T-cell (primary cell): ENCODE measurements at regions not wholly inside any gene's neighbourhood (a gene's known extent, or its start where the extent isn't known, plus 50 kb on each side); places are given as distances from the start of the nearest gene placed in this dataset.

ENCODE experiments used
- ATAC-seq, 4 experiments: fragments of 200-7000 bp in 3 of 4; fragments of 150-1000 bp in 1 of 4; cut with Tn5 transposase; replicated peaks in 1 of 4; 1 replicate in 3 of 4; 2 replicates in 1 of 4; pipeline ENCODE4 v1.10.0; 2021; ENCODE audit warnings: moderate library complexity in 3 of 4, mild to moderate bottlenecking in 2 of 4, moderate number of reproducible peaks in 1 of 4
- CTCF ChIA-PET, 2 donors: fragments of 300-600 bp; sonication (Branson Sonifier 250); formaldehyde crosslinking; loops; one replicate each; lab custom pipeline; 2022; ENCODE audit warnings: antibody characterized with exemption in 2 of 2; lab: Charles Lee
- POLR2A ChIA-PET, 2 donors: fragments of 300-600 bp; sonication (Branson Sonifier 250); formaldehyde crosslinking; loops; one replicate each; lab custom pipeline; 2022; ENCODE audit warnings: antibody characterized with exemption in 2 of 2; lab: Charles Lee
- DNase-seq, 35 experiments: peaks; one replicate each; pipeline versions ENCODE4 v3.0.0 to v3.0.0-alpha.2; 2013 to 2023
- H3K27ac ChIP-seq: one replicate; pipeline ENCODE4 v1.5.1; 2013; ENCODE audit warnings: low read length
- H3K27me3 ChIP-seq, 2 experiments: replicated peaks in 1 of 2; 1 replicate in 1 of 2; 2 replicates in 1 of 2; pipeline versions ENCODE4 v1.6.1 to v1.7.0; 2013; ENCODE audit warnings: low read length in 1 of 2, mixed read lengths in 1 of 2; ENCODE audit not compliant: control insufficient read depth in 2 of 2, insufficient read depth in 2 of 2; ENCODE audit errors: extremely low read depth in 1 of 2
- H3K36me3 ChIP-seq, 2 donors: 1 replicate in 1 of 2; 2 replicates in 1 of 2; pipeline versions ENCODE4 v1.6.1 to v1.7.0; 2013; ENCODE audit warnings: low read length in 1 of 2; ENCODE audit not compliant: control insufficient read depth in 2 of 2, insufficient read depth in 1 of 2; ENCODE audit errors: extremely low read depth in 1 of 2
- H3K4me1 ChIP-seq, 2 experiments: 1 replicate in 1 of 2; 2 replicates in 1 of 2; pipeline versions ENCODE4 v1.6.1 to v1.7.0; 2013; ENCODE audit warnings: low read length in 2 of 2, mixed read lengths in 1 of 2; ENCODE audit not compliant: insufficient read depth in 2 of 2, control insufficient read depth in 1 of 2; ENCODE audit errors: extremely low read depth in 1 of 2
- H3K4me3 ChIP-seq, 2 donors: 1 replicate in 1 of 2; 2 replicates in 1 of 2; pipeline versions ENCODE4 v1.5.1 to v1.7.0; 2013; ENCODE audit warnings: mild to moderate bottlenecking in 2 of 2, low read length in 1 of 2, moderate library complexity in 1 of 2; ENCODE audit not compliant: control insufficient read depth in 1 of 2; ENCODE audit errors: extremely low read depth in 1 of 2
- H3K9me3 ChIP-seq: 2 replicates; pipeline ENCODE4 v1.7.0; 2013
- H3K27ac Mint-ChIP-seq, 2 donors: one replicate each; pipeline ENCODE4 v1.8.0; 2020 to 2021; ENCODE audit warnings: mild to moderate bottlenecking in 2 of 2, mixed read lengths in 2 of 2
- H3K27me3 Mint-ChIP-seq, 2 donors: one replicate each; pipeline ENCODE4 v1.8.0; 2021 to 2022; ENCODE audit warnings: mixed read lengths in 2 of 2
- H3K36me3 Mint-ChIP-seq: one replicate; pipeline ENCODE4 v1.8.0; 2021; ENCODE audit warnings: mixed read lengths
- H3K4me1 Mint-ChIP-seq, 3 donors: one replicate each; pipeline ENCODE4 v1.8.0; 2020 to 2022; ENCODE audit warnings: mixed read lengths in 3 of 3, mild to moderate bottlenecking in 1 of 3
- H3K4me3 Mint-ChIP-seq, 3 donors: one replicate each; pipeline ENCODE4 v1.8.0; 2020 to 2022; ENCODE audit warnings: mild to moderate bottlenecking in 3 of 3, mixed read lengths in 3 of 3, moderate library complexity in 3 of 3
- H3K9me3 Mint-ChIP-seq, 3 donors: one replicate each; pipeline ENCODE4 v1.8.0; 2020 to 2022; ENCODE audit warnings: mixed read lengths in 3 of 3
- WGBS: methylation state at CpG from one replicate; pipeline ENCODE4 v1.1.5; 2013; ENCODE audit warnings: missing lambda C conversion rate; ENCODE audit not compliant: insufficient coverage; 5-methylcytosine and 5-hydroxymethylcytosine counted together

GRCh38 chr6:134707342-134708031, 242.4 kb downstream of the ALDH8A1 start:
- H3K27me3 Mint-ChIP-seq, result peaks cover 18 to 29% of the 10 kb centered on the region in 2 donors
- no peaks in the 10 kb centered on the region for H3K27me3 ChIP-seq
- no CpG with 5 or more reads among the region's 5 CpGs for WGBS
- ATAC-seq (peak in 1 of 4 experiments; percentile 24), DNase-seq (peak in 1 of 35 experiments; percentile 9)
- ChIA-PET POLR2A (no interaction called here), CTCF (interaction anchor here in 1 of 2 donors (1.1 kb wide), 1 partner anchor 66 kb away, joined by 3 read pairs; no protein-coding TSS in a partner anchor)
- H3K9me3 Mint-ChIP-seq, result no peaks in the 10 kb centered on the region
- H3K4me1 Mint-ChIP-seq, result no peaks in the 10 kb centered on the region
- H3K36me3 ChIP-seq, result no peaks in the 10 kb centered on the region
- no peaks in the 10 kb centered on the region for H3K9me3 ChIP-seq
- no peak overlapping the region for H3K4me3 ChIP-seq
- no peak overlapping the region for H3K4me3 Mint-ChIP-seq
- H3K4me1 ChIP-seq, result no peaks in the 10 kb centered on the region
- no peaks in the 10 kb centered on the region for H3K36me3 Mint-ChIP-seq
- H3K27ac ChIP-seq, result no peak overlapping the region
- H3K27ac Mint-ChIP-seq, result no peak overlapping the region

- H3K4me3 Mint-ChIP-seq, result no peak overlapping the region
- H3K4me1 Mint-ChIP-seq, result no peaks in the 10 kb centered on the region
- no CpG with 5 or more reads among the region's 2 CpGs for WGBS
- Histone ChIP-seq H3K4me1 (no peaks in the 10 kb centered on the region), H3K36me3 (no peaks in the 10 kb centered on the region), H3K27me3 (peaks cover 0 to 6% of the 10 kb centered on the region in 2 experiments), H3K9me3 (no peaks in the 10 kb centered on the region), H3K27ac (no peak overlapping the region), H3K4me3 (no peak overlapping the region)
- H3K9me3 Mint-ChIP-seq, result no peaks in the 10 kb centered on the region
- DNase-seq (no peak), ATAC-seq (no peak)
- no peaks in the 10 kb centered on the region for H3K36me3 Mint-ChIP-seq
- ChIA-PET CTCF (interaction anchor here in 1 of 2 donors (1.1 kb wide), 1 partner anchor 65 kb away, joined by 3 read pairs; no protein-coding TSS in a partner anchor), POLR2A (no interaction called here)
- H3K27me3 Mint-ChIP-seq, result peaks cover 18 to 29% of the 10 kb centered on the region in 2 donors
- H3K27ac Mint-ChIP-seq, result no peak overlapping the region
Observed at GRCh38 chr6:134706806-134707205, 243.1 kb downstream of the ALDH8A1 start.

- WGBS, result no CpG with 5 or more reads among the region's 3 CpGs
- no peak overlapping the region for H3K27ac ChIP-seq
- POLR2A ChIA-PET, result no interaction called here
- H3K4me1 Mint-ChIP-seq, result no peaks in the 10 kb centered on the region
- CTCF ChIA-PET, result interaction anchor here (0.6 to 1.1 kb wide), 2 partner anchors 11 to 64 kb away, joined by 3 to 6 read pairs; no protein-coding TSS in a partner anchor
- no peaks in the 10 kb centered on the region for H3K9me3 ChIP-seq
- no peak for ATAC-seq
- no peaks in the 10 kb centered on the region for H3K4me1 ChIP-seq
- no peaks in the 10 kb centered on the region for H3K36me3 ChIP-seq
- H3K4me3 ChIP-seq, result no peak overlapping the region
- H3K9me3 Mint-ChIP-seq, result no peaks in the 10 kb centered on the region
- no peak overlapping the region for H3K4me3 Mint-ChIP-seq
- peaks cover 21 to 29% of the 10 kb centered on the region in 2 donors for H3K27me3 Mint-ChIP-seq
- peaks cover 0 to 11% of the 10 kb centered on the region in 2 experiments for H3K27me3 ChIP-seq
- DNase-seq, result no peak
- H3K36me3 Mint-ChIP-seq, result no peaks in the 10 kb centered on the region
- H3K27ac Mint-ChIP-seq, result no peak overlapping the region
Observed at GRCh38 chr6:134706153-134706552, 243.7 kb downstream of the ALDH8A1 start.

GRCh38 chr6:134703206-134703605, 246.7 kb downstream of the ALDH8A1 start:
- no peak overlapping the region for H3K27ac ChIP-seq
- no peak overlapping the region for H3K4me3 Mint-ChIP-seq
- H3K9me3 Mint-ChIP-seq, result no peaks in the 10 kb centered on the region
- ChIA-PET CTCF (no interaction called here), POLR2A (interaction anchor here in 1 of 2 donors (0.6 kb wide), 1 partner anchor 564 kb away, joined by 7 read pairs; no protein-coding TSS in a partner anchor)
- peaks cover 0 to 14% of the 10 kb centered on the region in 2 experiments for H3K27me3 ChIP-seq
- no peaks in the 10 kb centered on the region for H3K36me3 ChIP-seq
- peaks cover 22 to 23% of the 10 kb centered on the region in 2 donors for H3K27me3 Mint-ChIP-seq
- no peaks in the 10 kb centered on the region for H3K9me3 ChIP-seq
- H3K4me1 Mint-ChIP-seq, result no peaks in the 10 kb centered on the region
- ATAC-seq (no peak), DNase-seq (no peak)
- H3K27ac Mint-ChIP-seq, result no peak overlapping the region
- no peaks in the 10 kb centered on the region for H3K4me1 ChIP-seq
- H3K4me3 ChIP-seq, result no peak overlapping the region
- H3K36me3 Mint-ChIP-seq, result no peaks in the 10 kb centered on the region

- H3K9me3 Mint-ChIP-seq, result no peaks in the 10 kb centered on the region
- no peaks in the 10 kb centered on the region for H3K9me3 ChIP-seq
- no peaks in the 10 kb centered on the region for H3K36me3 Mint-ChIP-seq
- no peaks in the 10 kb centered on the region for H3K4me1 ChIP-seq
- H3K27me3 Mint-ChIP-seq, result peaks cover 22 to 25% of the 10 kb centered on the region in 2 donors
- ChIA-PET CTCF (no interaction called here), POLR2A (no interaction called here)
- H3K4me3 ChIP-seq, result no peak overlapping the region
- ATAC-seq, result no peak
- no peak overlapping the region for H3K27ac Mint-ChIP-seq
- WGBS, result 100% methylated on average over 1 of the region's 3 CpGs
- no peaks in the 10 kb centered on the region for H3K36me3 ChIP-seq
- peaks cover 0 to 14% of the 10 kb centered on the region in 2 experiments for H3K27me3 ChIP-seq
- no peak overlapping the region for H3K27ac ChIP-seq
- DNase-seq, result no peak
- no peaks in the 10 kb centered on the region for H3K4me1 Mint-ChIP-seq
- no peak overlapping the region for H3K4me3 Mint-ChIP-seq
Observed at GRCh38 chr6:134702279-134702678, 247.6 kb downstream of the ALDH8A1 start.

- 90% methylated on average over 1 of the region's 1 CpG for WGBS
- ATAC-seq, result no peak
- no peak overlapping the region for H3K4me3 Mint-ChIP-seq
- CTCF ChIA-PET, result no interaction called here
- H3K27me3 ChIP-seq, result peaks cover 0 to 17% of the 10 kb centered on the region in 2 experiments
- no peaks in the 10 kb centered on the region for H3K36me3 Mint-ChIP-seq
- H3K27ac ChIP-seq, result no peak overlapping the region
- peaks cover 15 to 29% of the 10 kb centered on the region in 2 donors for H3K27me3 Mint-ChIP-seq
- H3K4me3 ChIP-seq, result no peak overlapping the region
- no peak overlapping the region for H3K27ac Mint-ChIP-seq
- DNase-seq, result no peak
- H3K9me3 Mint-ChIP-seq, result no peaks in the 10 kb centered on the region
- no peaks in the 10 kb centered on the region for H3K36me3 ChIP-seq
- no peaks in the 10 kb centered on the region for H3K9me3 ChIP-seq
- H3K4me1 Mint-ChIP-seq, result no peaks in the 10 kb centered on the region
- POLR2A ChIA-PET, result no interaction called here
- H3K4me1 ChIP-seq, result no peaks in the 10 kb centered on the region
Observed at GRCh38 chr6:134701301-134701700, 248.6 kb downstream of the ALDH8A1 start.
